H1 (cell line): ENCODE measurements at regions not wholly inside any gene's neighbourhood (a gene's known extent, or its start where the extent isn't known, plus 50 kb on each side); places are given as distances from the start of the nearest gene placed in this dataset.

Source experiments
- CTCF ChIA-PET: fragments of 300-600 bp; sonication (Branson Sonifier 250); formaldehyde crosslinking; loops from one replicate; lab custom pipeline; 2021; ENCODE audit not compliant: partially characterized antibody; lab: Charles Lee
- POLR2A ChIA-PET: fragments of 300-600 bp; sonication (Branson Sonifier 250); formaldehyde crosslinking; loops from one replicate; lab custom pipeline; 2021; ENCODE audit warnings: inconsistent platforms; ENCODE audit not compliant: partially characterized antibody; lab: Charles Lee
- DNase-seq, 2 experiments: peaks; one replicate each; pipeline versions ENCODE4 v3.0.0 to v3.0.0-alpha.2; 2010 to 2022; ENCODE audit warnings: low spot score in 2 of 2, low read depth in 1 of 2, mixed read lengths in 1 of 2
- FAIRE-seq: peaks from 2 replicates; lab custom pipeline; 2011; peaks lifted over from hg19 to GRCh38; lab: Jason Lieb, UNC
- H2AFZ ChIP-seq: 2 replicates; pipeline ENCODE4 v1.8.1; 2012; ENCODE audit warnings: low read length, inconsistent platforms
- H2AK5ac ChIP-seq: 2 replicates; pipeline ENCODE4 v1.6.1; 2013; ENCODE audit warnings: low read depth, low read length
- H2BK120ac ChIP-seq: replicated peaks from 2 replicates; pipeline ENCODE3; 2013; ENCODE audit warnings: low read depth, low read length, inconsistent platforms
- H2BK12ac ChIP-seq: 2 replicates; pipeline ENCODE4 v1.6.1; 2013; ENCODE audit warnings: low read depth, low read length
- H2BK15ac ChIP-seq: 2 replicates; pipeline ENCODE4 v1.6.1; 2013; ENCODE audit warnings: low read length
- H2BK20ac ChIP-seq: 2 replicates; pipeline ENCODE4 v1.6.1; 2013; ENCODE audit warnings: low read length
- H2BK5ac ChIP-seq: 2 replicates; pipeline ENCODE4 v1.6.1; 2013; ENCODE audit warnings: low read depth, low read length
- H3K14ac ChIP-seq: 2 replicates; pipeline ENCODE4 v1.6.1; 2013; ENCODE audit warnings: inconsistent platforms; ENCODE audit not compliant: insufficient read length
- H3K18ac ChIP-seq: 2 replicates; pipeline ENCODE4 v1.6.1; 2013; ENCODE audit warnings: low read length; ENCODE audit errors: extremely low read depth
- H3K23ac ChIP-seq: 2 replicates; pipeline ENCODE4 v1.6.1; 2013; ENCODE audit warnings: inconsistent platforms; ENCODE audit not compliant: insufficient read length
- H3K23me2 ChIP-seq: 2 replicates; pipeline ENCODE4 v1.6.1; 2013; ENCODE audit warnings: low read depth, low read length
- H3K27ac ChIP-seq: 2 replicates; pipeline ENCODE4 v1.6.1; 2011; ENCODE audit warnings: low read depth, low read length, inconsistent platforms
- H3K27me3 ChIP-seq, 4 experiments: replicated peaks in 1 of 4; 1 replicate in 1 of 4; 2 replicates in 3 of 4; pipeline versions ENCODE4 v1.6.1 to v1.8.1; 2011 to 2013; ENCODE audit warnings: low read length in 3 of 4, mild to moderate bottlenecking in 3 of 4, inconsistent platforms in 2 of 4, mixed read lengths in 2 of 4, moderate library complexity in 1 of 4; ENCODE audit not compliant: control insufficient read depth in 3 of 4, insufficient read depth in 3 of 4; ENCODE audit errors: extremely low read depth in 1 of 4
- H3K36me3 ChIP-seq, 4 experiments: 2 replicates each; pipeline versions ENCODE4 v1.6.1 to v1.8.1; 2011 to 2013; ENCODE audit warnings: mild to moderate bottlenecking in 4 of 4, low read length in 3 of 4, moderate library complexity in 2 of 4, control low read depth in 1 of 4, inconsistent platforms in 1 of 4; ENCODE audit not compliant: insufficient read depth in 4 of 4, control insufficient read depth in 2 of 4
- H3K4ac ChIP-seq: replicated peaks from 2 replicates; pipeline ENCODE3; 2013; ENCODE audit warnings: low read length, low read depth, mixed read lengths, inconsistent platforms; ENCODE audit not compliant: insufficient read length
- H3K4me1 ChIP-seq, 4 experiments: replicated peaks in 1 of 4; 1 replicate in 1 of 4; 2 replicates in 3 of 4; pipeline versions ENCODE4 v1.6.1 to v1.8.1; 2011 to 2013; ENCODE audit warnings: low read length in 3 of 4, inconsistent platforms in 2 of 4, mixed read lengths in 1 of 4; ENCODE audit not compliant: insufficient read depth in 4 of 4, control insufficient read depth in 3 of 4
- H3K4me2 ChIP-seq, 2 experiments: 2 replicates each; pipeline versions ENCODE4 v1.6.1 to v1.8.1; 2011 to 2013; ENCODE audit warnings: low read depth in 2 of 2, low read length in 2 of 2, control low read depth in 1 of 2, inconsistent platforms in 1 of 2, mild to moderate bottlenecking in 1 of 2; ENCODE audit not compliant: insufficient read depth in 1 of 2
- H3K4me3 ChIP-seq, 4 experiments: fragments of 200-600, 300-600 bp in 1 of 4; sonication (generic), shearing (Covaris generic), sonication (Bioruptor Twin) in 1 of 4; 2 replicates each; pipeline versions ENCODE4 v1.5.1 to v1.8.1; 2011 to 2016; ENCODE audit warnings: low read length in 4 of 4, low read depth in 3 of 4, control low read depth in 2 of 4, inconsistent platforms in 2 of 4, mild to moderate bottlenecking in 2 of 4, mixed read lengths in 1 of 4, moderate library complexity in 1 of 4; ENCODE audit not compliant: insufficient read depth in 2 of 4; ENCODE audit errors: extremely low read depth in 1 of 4
- H3K56ac ChIP-seq: replicated peaks from 2 replicates; pipeline ENCODE3; 2013; ENCODE audit warnings: low read depth, mild to moderate bottlenecking, mixed read lengths, low read length, inconsistent platforms; ENCODE audit not compliant: insufficient read length
- H3K79me1 ChIP-seq: 2 replicates; pipeline ENCODE4 v1.6.1; 2013; ENCODE audit warnings: low read depth, low read length, control low read depth
- H3K79me2 ChIP-seq, 2 experiments: 2 replicates each; pipeline versions ENCODE4 v1.6.1 to v1.8.1; 2012 to 2013; ENCODE audit warnings: low read length in 2 of 2, mild to moderate bottlenecking in 2 of 2, inconsistent platforms in 1 of 2; ENCODE audit not compliant: insufficient read depth in 2 of 2, control insufficient read depth in 1 of 2
- H3K9ac ChIP-seq, 4 experiments: replicated peaks in 1 of 4; 1 replicate in 1 of 4; 2 replicates in 3 of 4; pipeline versions ENCODE4 v1.6.1 to v1.8.1; 2011 to 2013; ENCODE audit warnings: low read depth in 3 of 4, low read length in 3 of 4, control low read depth in 2 of 4, mild to moderate bottlenecking in 2 of 4, moderate library complexity in 2 of 4, inconsistent platforms in 1 of 4; ENCODE audit errors: extremely low read depth in 1 of 4
- H3K9me3 ChIP-seq, 2 experiments: 2 replicates each; pipeline versions ENCODE4 v1.6.1 to v1.8.1; 2012 to 2013; ENCODE audit warnings: mild to moderate bottlenecking in 2 of 2, moderate library complexity in 2 of 2, control low read depth in 1 of 2, inconsistent platforms in 1 of 2, low read depth in 1 of 2, low read length in 1 of 2, mixed read lengths in 1 of 2; ENCODE audit not compliant: insufficient read depth in 2 of 2
- H4K20me1 ChIP-seq, 2 experiments: replicated peaks in 1 of 2; 2 replicates each; pipeline versions ENCODE3 to v1.8.1; 2011 to 2013; ENCODE audit warnings: inconsistent platforms in 2 of 2, low read length in 2 of 2, mild to moderate bottlenecking in 1 of 2; ENCODE audit not compliant: insufficient read depth in 2 of 2, control insufficient read depth in 1 of 2
- H4K5ac ChIP-seq: 2 replicates; pipeline ENCODE4 v1.6.1; 2013; ENCODE audit warnings: low read length, low read depth, mixed read lengths, inconsistent platforms; ENCODE audit not compliant: insufficient read length
- H4K8ac ChIP-seq: 2 replicates; pipeline ENCODE4 v1.8.0; 2013; ENCODE audit warnings: mild to moderate bottlenecking, moderate library complexity, low read length, inconsistent platforms; ENCODE audit not compliant: insufficient read depth; ENCODE audit errors: extremely low read depth
- H4K91ac ChIP-seq: replicated peaks from 2 replicates; pipeline ENCODE3; 2013; ENCODE audit warnings: low read length, mixed read lengths, inconsistent platforms; ENCODE audit not compliant: insufficient read length
- BCL11A ChIP-seq, 2 experiments: IDR thresholded peaks; one replicate each; pipeline ENCODE4 v1.6.1; 2011; ENCODE audit warnings: low read depth in 2 of 2, low read length in 2 of 2, mild to moderate bottlenecking in 2 of 2
- CHD1 ChIP-seq: IDR thresholded peaks from 2 replicates; pipeline ENCODE4 v1.6.1; 2012; ENCODE audit warnings: low read depth, low read length, improper control_type of control experiment
- CREB1 ChIP-seq: IDR thresholded peaks from 2 replicates; pipeline ENCODE4 v1.6.1; 2012; ENCODE audit warnings: inconsistent platforms
- GTF2F1 ChIP-seq: IDR thresholded peaks from 2 replicates; pipeline ENCODE4 v1.6.1; 2012; ENCODE audit warnings: low read depth, low read length, improper control_type of control experiment, borderline replicate concordance
- HDAC2 ChIP-seq, 2 experiments: fragments of 300-600 bp in 1 of 2; sonication (generic) in 1 of 2; IDR thresholded peaks; 2 replicates each; pipeline ENCODE4 v1.6.1; 2011 to 2012; ENCODE audit warnings: low read depth in 2 of 2, low read length in 2 of 2, mild to moderate bottlenecking in 2 of 2, moderate library complexity in 2 of 2, borderline replicate concordance in 1 of 2, inconsistent platforms in 1 of 2
- HDAC6 ChIP-seq: IDR thresholded peaks from one replicate; pipeline ENCODE4 v1.7.1; 2012; ENCODE audit warnings: low read depth, mild to moderate bottlenecking, inconsistent platforms, low read length, moderate library complexity
- JUN ChIP-seq: IDR thresholded peaks from 2 replicates; pipeline ENCODE4 v1.6.1; 2011; ENCODE audit warnings: low read depth, mild to moderate bottlenecking, improper control_type of control experiment, low read length
- JUND ChIP-seq: IDR thresholded peaks from 2 replicates; pipeline ENCODE4 v1.6.1; 2011; ENCODE audit warnings: mild to moderate bottlenecking, improper control_type of control experiment, low read length
- KDM1A ChIP-seq: fragments of 200-600, 300-600 bp; sonication (generic); IDR thresholded peaks from 2 replicates; pipeline ENCODE4 v1.7.1; 2016; ENCODE audit warnings: mild to moderate bottlenecking, low read length, borderline replicate concordance
- MAFK ChIP-seq: IDR thresholded peaks from 2 replicates; pipeline ENCODE4 v1.6.1; 2012; ENCODE audit warnings: low read depth, mild to moderate bottlenecking, improper control_type of control experiment, low read length
- POLR2AphosphoS5 ChIP-seq: IDR thresholded peaks from 2 replicates; pipeline ENCODE4 v1.6.1; 2011; ENCODE audit warnings: low read depth, low read length
- POU5F1 ChIP-seq: IDR thresholded peaks from 2 replicates; pipeline ENCODE4 v1.6.1; 2011; ENCODE audit warnings: low read depth, mild to moderate bottlenecking, low read length, moderate library complexity
- SIX5 ChIP-seq: IDR thresholded peaks from 2 replicates; pipeline ENCODE4 v1.6.1; 2011; ENCODE audit warnings: mild to moderate bottlenecking, low read depth, low read length
- SRF ChIP-seq: IDR thresholded peaks from 2 replicates; pipeline ENCODE4 v1.6.1; 2011; ENCODE audit warnings: mild to moderate bottlenecking, low read depth, low read length, moderate library complexity
- TEAD4 ChIP-seq: IDR thresholded peaks from 2 replicates; pipeline ENCODE4 v1.6.1; 2012; ENCODE audit warnings: low read depth, low read length, inconsistent platforms, mixed read lengths
- YY1 ChIP-seq: IDR thresholded peaks from 2 replicates; pipeline ENCODE4 v1.6.1; 2011; ENCODE audit warnings: low read depth, mild to moderate bottlenecking, low read length
- WGBS, 2 experiments: shearing (Covaris generic) in 1 of 2; methylation state at CpG; one replicate each; pipeline versions ENCODE4 v1.1.6 to v1.1.7; 2013 to 2015; ENCODE audit warnings: low lambda C conversion rate in 2 of 2, mixed read lengths in 2 of 2, inconsistent platforms in 1 of 2, low coverage in 1 of 2, missing lambda C conversion rate in 1 of 2; ENCODE audit not compliant: insufficient replicate concordance in 2 of 2, insufficient coverage in 1 of 2, insufficient read length in 1 of 2; ENCODE audit errors: extremely low coverage in 1 of 2, missing lambda C conversion rate in 1 of 2; 5-methylcytosine and 5-hydroxymethylcytosine counted together

DNA sequence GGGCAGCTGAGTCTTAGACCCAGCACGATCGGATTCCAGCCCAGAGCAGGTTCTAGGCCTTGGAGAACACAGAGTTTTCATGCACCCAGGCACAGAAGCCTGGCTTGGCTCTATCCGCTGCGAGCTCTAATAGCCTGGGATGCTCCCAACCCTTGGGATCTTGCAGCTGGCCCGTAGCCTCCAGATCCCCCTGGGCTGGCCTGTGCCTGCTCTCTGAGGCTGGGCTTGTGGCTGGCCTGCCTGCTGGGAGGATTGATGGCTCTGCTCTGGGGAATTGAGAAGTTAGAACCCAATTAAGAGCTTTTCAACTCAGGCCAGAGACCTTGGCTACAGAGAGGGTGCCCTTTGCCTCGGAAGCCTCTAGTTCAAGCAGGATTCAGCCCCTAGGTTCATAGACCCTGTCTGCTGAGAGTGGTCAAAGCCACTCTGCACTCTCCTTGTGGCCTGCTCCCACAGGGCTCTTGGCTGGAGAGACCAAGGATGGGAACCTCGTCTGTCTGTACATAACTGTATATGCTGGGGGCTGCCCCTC is 64.4 kb downstream of the MAGEF1 start:
- H3K56ac ChIP-seq = no peak overlapping the region
- H3K4me3 ChIP-seq = no peak overlapping the region
- POLR2A ChIA-PET = interaction anchor here (1.1 to 1.6 kb wide), 2 partner anchors 13 to 72 kb away, joined by 3 to 4 read pairs; no protein-coding TSS in a partner anchor
- CTCF ChIA-PET = interaction anchor here (0.6 to 1.7 kb wide), 5 partner anchors 19 to 100 kb away, joined by 3 to 4 read pairs (median 3); no protein-coding TSS in a partner anchor
- no peak overlapping the region for H3K9ac ChIP-seq
- no peak overlapping the region for H4K91ac ChIP-seq
- no peaks in the 10 kb centered on the region for H3K23me2 ChIP-seq
- WGBS, 2 experiments = 86% methylated on average over 7 of the region's 7 CpGs; no CpG with 5 or more reads in 1 of the 2 experiments
- no peaks in the 10 kb centered on the region for H3K27me3 ChIP-seq
- H2AFZ ChIP-seq = no peak overlapping the region
- H3K9me3 ChIP-seq = no peaks in the 10 kb centered on the region
- no peak overlapping the region for H3K27ac ChIP-seq
- H3K36me3 ChIP-seq = no peaks in the 10 kb centered on the region
- no peak overlapping the region for H2BK120ac ChIP-seq
- no peak overlapping the region for H2BK12ac ChIP-seq
- FAIRE-seq = no peak
- H3K4me1 ChIP-seq = peaks cover 0 to 11% (median 5%) of the 10 kb centered on the region in 4 experiments; a peak in 5 of 7 replicates
- H3K23ac ChIP-seq = no peak overlapping the region
- H4K8ac ChIP-seq = peak overlapping the region; percentile 75; the same call in 1 of the 2 replicates
- H4K5ac ChIP-seq = no peak overlapping the region
- H2BK20ac ChIP-seq = no peak overlapping the region
- H3K4me2 ChIP-seq = no peak overlapping the region
- no peak overlapping the region for H2AK5ac ChIP-seq
- no peak for DNase-seq
- no peaks in the 10 kb centered on the region for H3K79me1 ChIP-seq
- no peak overlapping the region for H2BK5ac ChIP-seq
- no peak overlapping the region for H3K4ac ChIP-seq
- no peak overlapping the region for H3K18ac ChIP-seq
- H3K79me2 ChIP-seq = no peaks in the 10 kb centered on the region
- no peak overlapping the region for H3K14ac ChIP-seq
- no peaks in the 10 kb centered on the region for H4K20me1 ChIP-seq
- H2BK15ac ChIP-seq = no peak overlapping the region
- TF ChIP-seq CREB1 = no peak
- no peak for TF ChIP-seq BCL11A (IDR thresholded peaks at IDR 0.05; ENCODE audit: low read depth in 2 of 2, low read length in 2 of 2)
- no peak for TF ChIP-seq JUN
- no peak for TF ChIP-seq POLR2AphosphoS5
- TF ChIP-seq YY1 = no peak
- TF ChIP-seq SRF = no peak
- TF ChIP-seq CHD1 = no peak
- TF ChIP-seq KDM1A = no peak
- TF ChIP-seq HDAC2 (IDR thresholded peaks at IDR 0.05; ENCODE audit: borderline replicate concordance in 1 of 2, low read depth in 2 of 2, low read length in 2 of 2) = no peak
- no peak for TF ChIP-seq GTF2F1
- no peak for TF ChIP-seq JUND
- TF ChIP-seq HDAC6 = no peak
- TF ChIP-seq SIX5 = no peak
- no peak for TF ChIP-seq TEAD4
- no peak for TF ChIP-seq POU5F1
- TF ChIP-seq MAFK = no peak
